GM12878 (cell line): ENCODE measurements at regions not wholly inside any gene's neighbourhood (a gene's known extent, or its start where the extent isn't known, plus 50 kb on each side); places are given as distances from the start of the nearest gene placed in this dataset.

Experiments
- ATAC-seq: fragments of 200-7000 bp; cut with Tn5 transposase; 3 replicates; pipeline ENCODE4 v1.9.1; 2020; ENCODE audit warnings: mild to moderate bottlenecking, moderate library complexity
- BruUV-seq: library from RNA; stranded (reverse); fragments of 400-500 nt; replicated peaks from 2 replicates; lab custom pipeline; 2021; lab: Mats Ljungman, UMichigan
- CTCF ChIA-PET: fragments of 300-600 bp; sonication (Branson Sonifier 250); formaldehyde crosslinking; extraction: SDS; loops from one replicate; lab custom pipeline; 2021; ENCODE audit warnings: inconsistent platforms; lab: Yijun Ruan, JAX
- POLR2A ChIA-PET: fragments of 350-600 bp; formaldehyde crosslinking; extraction: SDS; loops from one replicate; lab custom pipeline; 2021; ENCODE audit warnings: inconsistent platforms; lab: Charles Lee
- RAD21 ChIA-PET: fragments of 300-600 bp; sonication (Branson Sonifier 250); formaldehyde crosslinking; loops from one replicate; lab custom pipeline; 2023; ENCODE audit warnings: antibody characterized with exemption; ENCODE audit not compliant: unreplicated experiment; lab: Charles Lee
- SMC1A ChIA-PET: fragments of 300-600 bp; sonication (Branson Sonifier 250); formaldehyde crosslinking; loops from one replicate; lab custom pipeline; 2023; ENCODE audit not compliant: unreplicated experiment, uncharacterized antibody; lab: Charles Lee
- DNase-seq: peaks from one replicate; pipeline ENCODE4 v3.0.0-alpha.2; 2011; ENCODE audit warnings: low read depth, low spot score
- FAIRE-seq: peaks from 3 replicates; lab custom pipeline; 2011; peaks lifted over from hg19 to GRCh38; lab: Jason Lieb, UNC
- H2AFZ ChIP-seq: 2 replicates; pipeline ENCODE4 v1.6.0; 2011; ENCODE audit warnings: low read depth, low read length, control low read depth; ENCODE audit not compliant: control insufficient read depth
- H3K27ac ChIP-seq: 2 replicates; pipeline ENCODE4 v1.5.1; 2011; ENCODE audit warnings: control low read depth; ENCODE audit not compliant: control insufficient read depth, insufficient read depth
- H3K27me3 ChIP-seq, 2 experiments: replicated peaks in 1 of 2; 2 replicates each; pipeline versions ENCODE4 v1.6.0 to v1.6.1; 2011; ENCODE audit warnings: low read length in 1 of 2; ENCODE audit not compliant: control insufficient read depth in 2 of 2, insufficient read depth in 2 of 2
- H3K36me3 ChIP-seq, 2 experiments: 2 replicates each; pipeline ENCODE4 v1.5.1; 2011; ENCODE audit warnings: low read length in 1 of 2; ENCODE audit not compliant: control insufficient read depth in 2 of 2, insufficient read depth in 2 of 2
- H3K4me1 ChIP-seq: 2 replicates; pipeline ENCODE4 v1.6.1; 2011; ENCODE audit warnings: mild to moderate bottlenecking, low read length, moderate library complexity, mixed read lengths; ENCODE audit not compliant: control insufficient read depth, insufficient read depth
- H3K4me2 ChIP-seq: 2 replicates; pipeline ENCODE4 v1.6.0; 2011; ENCODE audit warnings: control low read depth; ENCODE audit not compliant: control insufficient read depth, insufficient read depth
- H3K4me3 ChIP-seq: fragments of 200-600 bp; sonication (generic); 2 replicates; pipeline ENCODE4 v1.5.1; 2016
- H3K79me2 ChIP-seq: 2 replicates; pipeline ENCODE4 v1.6.0; 2011; ENCODE audit warnings: low read length; ENCODE audit not compliant: control insufficient read depth, insufficient read depth
- H3K9ac ChIP-seq: 2 replicates; pipeline ENCODE4 v1.8.0; 2011; ENCODE audit warnings: low read length, control low read depth, mixed read lengths; ENCODE audit not compliant: control insufficient read depth, insufficient read depth
- H3K9me3 ChIP-seq: replicated peaks from 3 replicates; pipeline ENCODE4 v1.5.1; 2011; ENCODE audit warnings: mild to moderate bottlenecking, low read length; ENCODE audit not compliant: control insufficient read depth, insufficient read depth
- H4K20me1 ChIP-seq: 2 replicates; pipeline ENCODE4 v1.6.0; 2011; ENCODE audit not compliant: control insufficient read depth, insufficient read depth
- BRCA1 ChIP-seq: IDR thresholded peaks from 2 replicates; pipeline ENCODE4 v1.6.1; 2011; ENCODE audit warnings: low read depth, low read length, improper control_type of control experiment
- DPF2 ChIP-seq: fragments of 450-650 bp; IDR thresholded peaks from 2 replicates; pipeline ENCODE4 v1.6.1; 2017; ENCODE audit warnings: mild to moderate bottlenecking
- FOXM1 ChIP-seq: IDR thresholded peaks from 2 replicates; pipeline ENCODE4 v1.6.1; 2012; ENCODE audit warnings: low read depth, mild to moderate bottlenecking, inconsistent platforms, low read length, moderate library complexity
- HCFC1 ChIP-seq: fragments of 150-350 bp; IDR thresholded peaks from 2 replicates; pipeline ENCODE4 v1.6.1; 2014; ENCODE audit warnings: low read length
- IKZF1 ChIP-seq: fragments of 450-650 bp; conservative IDR thresholded peaks from 2 replicates; pipeline ENCODE4 v1.6.1; 2017; ENCODE audit warnings: antibody characterized with exemption, mild to moderate bottlenecking
- KDM1A ChIP-seq: fragments of 200-600 bp; sonication (generic); IDR thresholded peaks from 2 replicates; pipeline ENCODE4 v1.6.1; 2016; ENCODE audit warnings: borderline replicate concordance
- MEF2A ChIP-seq: IDR thresholded peaks from 2 replicates; pipeline ENCODE4 v1.6.1; 2011; ENCODE audit warnings: low read depth, mild to moderate bottlenecking, low read length, moderate library complexity; ENCODE audit not compliant: insufficient read depth
- NKRF ChIP-seq: fragments of 450-650 bp; conservative IDR thresholded peaks from 2 replicates; pipeline ENCODE4 v1.6.1; 2017; ENCODE audit warnings: mild to moderate bottlenecking, moderate library complexity
- NRF1 ChIP-seq: conservative IDR thresholded peaks from 2 replicates; pipeline ENCODE4 v1.6.1; 2011; ENCODE audit warnings: mild to moderate bottlenecking, low read depth, low read length, improper control_type of control experiment
- PKNOX1 ChIP-seq: fragments of 450-650 bp; IDR thresholded peaks from 2 replicates; pipeline ENCODE4 v1.6.1; 2016; ENCODE audit warnings: mild to moderate bottlenecking
- PML ChIP-seq: IDR thresholded peaks from 2 replicates; pipeline ENCODE4 v1.6.1; 2012; ENCODE audit warnings: low read length, inconsistent platforms
- RB1 ChIP-seq: fragments of 450-650 bp; formaldehyde crosslinking; IDR thresholded peaks from 2 replicates; pipeline ENCODE4 v1.6.1; 2017; ENCODE audit warnings: mild to moderate bottlenecking, borderline replicate concordance
- RFX5 ChIP-seq: IDR thresholded peaks from 2 replicates; pipeline ENCODE4 v1.6.1; 2011; ENCODE audit warnings: low read depth, low read length, improper control_type of control experiment
- SMAD1 ChIP-seq: fragments of 450-650 bp; IDR thresholded peaks from 2 replicates; pipeline ENCODE4 v1.6.1; 2018; ENCODE audit warnings: mild to moderate bottlenecking, low read depth; ENCODE audit not compliant: partially characterized antibody
- SP1 ChIP-seq: IDR thresholded peaks from one replicate; pipeline ENCODE4 v1.6.1; 2011; ENCODE audit warnings: low read depth, low read length
- SRF ChIP-seq, 2 experiments: IDR thresholded peaks; 2 replicates each; pipeline ENCODE4 v1.6.1; 2011; ENCODE audit warnings: low read depth in 2 of 2, low read length in 2 of 2, mild to moderate bottlenecking in 1 of 2, moderate library complexity in 1 of 2
- ZBED1 ChIP-seq: IDR thresholded peaks from 2 replicates; pipeline ENCODE4 v1.6.1; 2016; ENCODE audit warnings: borderline replicate concordance
- ZNF592 ChIP-seq: fragments of 450-650 bp; IDR thresholded peaks from 2 replicates; pipeline ENCODE4 v1.6.1; 2017; ENCODE audit warnings: mild to moderate bottlenecking, moderate library complexity
- WGBS: methylation state at CpG from one replicate; pipeline ENCODE4 v1.1.6; 2016; ENCODE audit warnings: low lambda C conversion rate; ENCODE audit not compliant: insufficient replicate concordance, insufficient coverage; ENCODE audit errors: missing lambda C conversion rate; 5-methylcytosine and 5-hydroxymethylcytosine counted together
- in situ Hi-C: fragments of 300-500 bp; cut with MboI; formaldehyde crosslinking; loops from 9 replicates; pipeline ENCODE4 v1.14.3; 2018; ENCODE audit warnings: mixed read lengths
- intact Hi-C: fragments of 100-400 bp; cut with micrococcal nuclease; formaldehyde crosslinking; loops from one replicate; pipeline ENCODE4 v1.14.2; 2022; ENCODE audit not compliant: unreplicated experiment

GRCh38 chr14:29380826-29381225, 546.8 kb downstream of the PRKD1 start:
- in situ Hi-C loops = no loop called here
- CTCF ChIA-PET = no interaction called here
- no peaks in the 10 kb centered on the region for H3K36me3 ChIP-seq

More at GRCh38 chr14:29380826-29381225, 546.8 kb downstream of the PRKD1 start:
- H3K4me3 ChIP-seq = no peak overlapping the region
- H2AFZ ChIP-seq = no peak overlapping the region
- no peak overlapping the region for H3K27ac ChIP-seq
- H4K20me1 ChIP-seq = no peaks in the 10 kb centered on the region
- no peak overlapping the region for H3K4me2 ChIP-seq
- H3K4me1 ChIP-seq = no peaks in the 10 kb centered on the region
- RAD21 ChIA-PET = no interaction called here
- DNase-seq (no peak), ATAC-seq (no peak), FAIRE-seq (no peak)
- H3K9ac ChIP-seq = no peak overlapping the region
- POLR2A ChIA-PET = no interaction called here
- TF ChIP-seq SMAD1 (no peak), SRF (IDR thresholded peaks at IDR 0.05; ENCODE audit: low read depth in 2 of 2, low read length in 2 of 2) (no peak), BRCA1 (no peak), RFX5 (no peak), IKZF1 (no peak), HCFC1 (no peak), ZNF592 (no peak), FOXM1 (no peak), NRF1 (no peak), SP1 (no peak), ZBED1 (no peak), PML (no peak), KDM1A (no peak), MEF2A (no peak), RB1 (no peak), DPF2 (no peak), PKNOX1 (no peak), NKRF (no peak)
- H3K27me3 ChIP-seq = no peaks in the 10 kb centered on the region
- H3K9me3 ChIP-seq = no peaks in the 10 kb centered on the region
- BruUV-seq = no TSS peak
- SMC1A ChIA-PET = no interaction called here
- no peaks in the 10 kb centered on the region for H3K79me2 ChIP-seq
- WGBS = 53% methylated on average over 11 of the region's 12 CpGs
- intact Hi-C loops = no loop called here
